ENCODE measurements at regions not wholly inside any gene's neighbourhood (a gene's known extent, or its start where the extent isn't known, plus 50 kb on each side); places are given as distances from the start of the nearest gene placed in this dataset.

- TF ChIP-seq CTCF (IDR thresholded peaks at IDR 0.05) (no peak), ZFX (IDR thresholded peaks at IDR 0.05; ENCODE audit: borderline replicate concordance) (no peak)
Measured at GRCh38 chr4:124762956-124763355, 50.4 kb upstream of the ANKRD50 start.
